ENCODE measurements at regions not wholly inside any gene's neighbourhood (a gene's known extent, or its start where the extent isn't known, plus 50 kb on each side); places are given as distances from the start of the nearest gene placed in this dataset.

- no peak for DNase-seq
Measured at GRCh38 chr13:85278851-85279250, 520.4 kb downstream of the SLITRK6 start.

DNA sequence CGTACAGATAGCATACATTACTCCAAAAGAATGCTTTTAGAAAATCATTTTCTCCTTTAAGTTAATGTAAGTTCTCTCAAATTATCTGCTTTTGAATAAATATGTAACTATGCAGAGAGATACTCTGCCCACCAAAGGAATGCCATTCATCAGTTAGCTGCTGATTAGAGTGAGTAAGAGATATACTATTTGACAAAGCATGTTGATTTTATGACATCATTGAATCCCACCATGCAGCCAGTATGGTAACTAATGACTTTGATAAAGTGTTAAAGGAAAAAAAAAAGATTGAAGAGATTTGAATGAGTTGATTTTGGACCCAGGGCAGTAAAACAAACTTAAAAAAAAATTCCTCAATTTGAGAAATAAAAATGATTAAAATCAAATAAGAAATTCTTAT lies 521.5 kb downstream of the SLITRK6 start:
- DNase-seq: no peak

GRCh38 chr13:85266771-85267170 lies 532.4 kb downstream of the SLITRK6 start:
- DNase-seq: no peak

DNA sequence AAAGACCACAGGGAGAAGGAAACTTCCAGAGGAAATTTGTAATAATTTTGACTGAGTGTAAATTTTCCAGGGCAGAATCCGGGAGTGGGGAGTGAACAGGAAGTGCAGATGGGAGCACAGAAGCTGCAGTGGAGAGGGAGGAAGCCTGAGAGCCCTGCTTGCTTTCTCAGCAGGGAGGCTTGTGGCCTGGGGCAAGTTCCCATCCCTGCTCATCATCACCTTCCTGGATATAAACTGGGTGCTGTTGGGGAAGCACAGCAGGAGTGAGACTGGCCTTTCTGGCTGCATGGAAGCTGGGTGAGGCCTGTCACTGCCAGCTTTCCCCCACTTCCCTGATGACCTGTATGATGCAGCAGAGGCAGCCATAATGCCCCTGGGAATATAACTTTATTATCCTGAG lies 532.9 kb downstream of the SLITRK6 start:
- DNase-seq: no peak

DNA sequence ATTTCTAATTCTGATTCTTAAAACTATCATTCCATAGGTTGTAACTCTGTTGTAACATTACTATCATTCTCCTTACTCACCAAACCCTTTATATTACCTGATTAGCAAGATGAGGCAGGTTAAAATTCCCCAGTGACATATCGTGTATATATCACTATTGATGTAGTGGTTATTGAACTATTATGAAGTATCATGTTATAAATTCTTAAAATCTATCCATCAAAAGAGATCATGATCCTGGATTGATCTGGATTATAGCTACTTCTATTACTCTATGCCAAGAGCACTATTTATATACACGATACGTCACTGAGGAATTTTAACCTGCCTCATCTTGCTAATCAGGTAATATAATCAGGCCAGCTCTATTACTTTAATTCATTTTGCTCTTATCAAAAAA lies 533.9 kb downstream of the SLITRK6 start:
- DNase-seq: no peak

DNA sequence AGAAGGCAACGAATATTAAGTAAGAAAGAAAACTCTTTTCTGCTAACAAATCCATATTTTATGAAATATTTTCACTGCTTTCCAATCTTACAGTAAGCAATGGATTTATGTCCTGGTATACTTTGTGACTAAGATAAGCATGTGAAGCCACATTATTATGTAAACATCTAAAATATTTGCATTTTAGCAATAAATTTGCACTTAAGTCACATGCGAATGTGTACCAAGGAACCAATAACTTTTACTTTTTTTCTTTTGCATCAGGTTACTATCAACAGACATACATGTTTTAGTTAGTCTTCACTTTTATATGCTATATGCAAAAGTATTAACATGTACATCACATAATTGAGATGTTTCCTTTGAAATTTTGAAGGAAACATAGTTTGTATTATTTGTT lies 536.7 kb downstream of the SLITRK6 start:
- DNase-seq: no peak

DNA sequence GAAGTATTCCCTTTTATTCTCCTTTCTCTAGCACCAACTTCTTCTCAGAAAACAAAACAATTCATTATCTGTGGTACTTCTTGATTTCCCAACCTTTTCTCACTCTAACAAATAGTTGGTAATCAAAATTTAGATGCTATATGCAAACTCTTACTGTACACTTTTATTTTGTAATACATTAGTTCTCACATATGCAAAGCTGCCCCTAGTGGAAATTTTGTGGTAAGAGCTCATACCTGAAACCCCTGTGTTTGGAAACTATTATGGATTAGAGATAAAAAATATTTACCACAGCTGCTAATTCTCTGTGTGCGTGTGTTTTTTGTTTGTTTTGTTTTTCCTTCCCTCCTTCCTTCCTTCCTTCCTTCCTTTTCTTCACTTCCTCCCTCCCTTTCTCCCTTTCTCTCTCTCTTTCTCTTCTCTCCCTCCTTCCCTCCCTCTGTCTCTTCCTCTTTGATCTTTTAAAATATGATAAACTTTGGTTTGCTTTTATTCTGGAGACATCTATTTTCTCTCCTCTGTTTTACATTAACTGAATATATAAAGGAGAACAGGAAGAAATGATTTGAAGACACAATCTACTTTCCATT lies 537.4 kb downstream of the SLITRK6 start:
- DNase-seq: no peak

DNA sequence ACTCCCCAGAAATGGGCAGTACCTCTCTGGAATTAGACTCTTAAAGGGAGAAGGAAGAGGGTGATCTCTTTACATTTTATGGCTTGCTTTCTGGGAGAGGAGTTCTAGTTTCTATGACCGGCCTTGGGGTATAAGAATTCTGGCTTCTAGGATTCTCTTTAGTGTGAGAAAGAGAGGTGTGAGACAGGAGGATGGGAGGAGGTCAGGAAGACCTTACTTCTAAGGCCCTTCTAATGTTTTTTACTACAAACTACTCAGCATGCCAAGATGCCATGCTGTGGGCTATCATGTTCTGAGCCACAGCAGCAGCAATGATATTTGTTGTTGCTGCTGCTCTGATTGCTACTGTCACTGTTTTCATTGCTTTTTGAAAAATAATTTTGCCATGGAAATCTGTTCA lies 538.3 kb downstream of the SLITRK6 start:
- no peak for DNase-seq

DNA sequence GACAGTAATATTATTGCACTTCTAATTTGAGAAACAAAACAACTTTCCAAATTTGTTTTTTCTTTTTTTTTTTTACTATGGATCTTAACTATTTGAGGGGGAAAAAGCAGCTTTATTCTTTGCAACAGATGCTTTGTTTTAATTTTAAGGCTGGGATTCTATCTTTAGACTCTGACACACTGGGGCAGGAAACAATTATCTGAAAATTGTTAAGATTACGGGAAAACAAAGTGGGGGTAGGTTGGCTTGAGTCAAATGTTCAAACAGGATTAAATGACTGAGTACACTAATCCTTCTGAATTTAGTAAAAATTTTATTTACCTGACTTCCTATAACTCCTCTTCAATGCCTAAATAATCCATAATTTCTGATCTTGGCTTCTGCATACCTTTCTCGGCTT lies 543.2 kb downstream of the SLITRK6 start:
- DNase-seq: no peak

- no peak for DNase-seq
Measured at GRCh38 chr13:85254641-85255040, 544.6 kb downstream of the SLITRK6 start.

- no peak for DNase-seq
Measured at GRCh38 chr13:85249151-85249550, 550.1 kb downstream of the SLITRK6 start.

GRCh38 chr13:85247780-85248179 lies 551.4 kb downstream of the SLITRK6 start:
- DNase-seq: no peak

- no peak for DNase-seq
Measured at GRCh38 chr13:85243831-85244230, 555.4 kb downstream of the SLITRK6 start.

- DNase-seq: no peak
Measured at GRCh38 chr13:85241060-85241459, 558.2 kb downstream of the SLITRK6 start.

GRCh38 chr13:85236413-85236812 lies 562.8 kb downstream of the SLITRK6 start:
- no peak for DNase-seq

GRCh38 chr13:85230691-85231093 lies 568.5 kb downstream of the SLITRK6 start:
- DNase-seq: no peak

GRCh38 chr13:85228692-85229091 lies 570.5 kb downstream of the SLITRK6 start:
- DNase-seq: no peak

DNA sequence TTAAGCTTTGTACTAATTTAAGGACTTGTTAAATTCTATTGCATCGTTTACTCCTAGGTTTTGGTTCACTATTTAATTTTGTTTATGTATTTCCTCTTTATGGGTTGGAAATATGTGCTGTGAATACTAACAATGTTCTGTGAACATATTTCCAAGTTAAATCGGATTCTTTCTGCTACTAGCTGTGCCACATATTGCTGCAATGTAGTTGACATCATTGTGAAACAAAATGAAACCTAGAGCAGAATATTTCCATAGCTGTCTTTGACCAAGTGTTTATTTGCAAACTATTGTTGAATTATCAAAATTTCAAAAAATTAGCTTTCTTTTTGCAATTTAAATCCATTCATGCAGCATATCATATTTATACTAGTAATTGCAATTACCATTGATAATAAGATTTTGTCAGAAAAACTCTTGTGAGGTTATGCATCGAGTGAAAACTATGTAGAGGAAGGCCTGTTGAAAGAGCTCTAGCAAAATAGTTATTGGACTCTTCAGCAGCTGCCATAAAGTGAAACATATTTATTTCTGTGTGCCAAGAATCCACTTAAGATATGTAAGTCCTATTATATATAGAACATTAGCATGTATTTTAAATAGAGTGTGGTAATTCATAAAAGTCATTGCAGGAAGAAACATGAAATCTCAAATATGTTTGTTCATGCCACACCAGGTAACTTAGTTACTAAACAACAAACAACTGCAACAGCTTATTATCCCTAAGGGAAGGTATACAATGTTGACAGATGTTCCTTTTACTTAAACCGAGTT lies 575.1 kb downstream of the SLITRK6 start:
- no peak for DNase-seq

GRCh38 chr13:85216576-85216975 lies 582.6 kb downstream of the SLITRK6 start:
- DNase-seq: no peak

DNA sequence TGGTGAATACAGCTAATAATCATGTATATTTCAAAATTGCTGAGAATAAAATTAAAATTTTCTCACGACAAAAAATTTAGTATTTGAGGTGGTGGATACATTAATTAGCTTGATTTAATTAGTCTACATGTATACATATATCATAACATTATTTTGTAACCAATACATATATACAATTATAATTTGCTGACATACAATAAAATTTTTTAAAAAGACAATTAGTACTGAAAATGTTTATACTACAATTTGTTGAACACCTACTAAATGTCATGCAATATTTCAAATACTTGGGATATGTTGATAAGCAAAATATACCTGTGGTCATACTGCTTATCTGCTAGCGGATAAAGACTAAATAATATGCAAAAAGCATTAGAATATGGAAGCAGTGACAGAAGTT lies 586.5 kb downstream of the SLITRK6 start:
- no peak for DNase-seq

DNA sequence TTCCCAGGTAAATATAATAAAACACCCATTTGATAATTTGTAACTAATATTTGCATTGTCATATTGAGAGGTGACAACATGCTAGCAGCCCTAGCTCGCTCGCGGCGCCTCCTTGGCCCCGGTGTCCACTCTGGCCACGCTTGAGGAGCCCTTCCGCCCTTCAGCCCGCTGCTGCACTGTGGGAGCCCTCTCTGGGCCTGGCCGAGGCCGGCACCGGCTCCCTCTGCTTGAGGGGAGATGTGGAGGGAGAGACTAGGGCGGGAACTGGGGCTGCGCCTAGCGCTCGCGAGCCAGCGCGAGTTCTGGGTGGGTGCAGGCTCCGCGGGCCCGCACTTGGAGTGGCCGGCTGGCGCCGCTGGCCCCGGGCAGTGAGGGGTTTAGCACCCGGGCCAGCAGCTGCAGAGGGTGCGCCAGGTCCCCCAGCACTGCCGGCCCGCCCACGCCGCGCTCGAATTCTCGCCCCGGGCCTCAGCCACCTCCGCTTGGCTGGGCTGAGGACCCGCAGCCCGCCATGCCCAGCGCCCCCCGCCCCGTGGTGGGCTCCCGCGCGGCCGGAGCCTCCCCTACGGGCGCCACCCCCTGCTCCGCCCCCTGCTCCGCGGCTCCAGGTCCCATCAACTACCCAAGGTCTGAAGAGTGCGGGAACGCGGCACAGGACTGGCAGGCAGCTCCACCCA lies 594.4 kb downstream of the SLITRK6 start:
- no peak for DNase-seq

DNA sequence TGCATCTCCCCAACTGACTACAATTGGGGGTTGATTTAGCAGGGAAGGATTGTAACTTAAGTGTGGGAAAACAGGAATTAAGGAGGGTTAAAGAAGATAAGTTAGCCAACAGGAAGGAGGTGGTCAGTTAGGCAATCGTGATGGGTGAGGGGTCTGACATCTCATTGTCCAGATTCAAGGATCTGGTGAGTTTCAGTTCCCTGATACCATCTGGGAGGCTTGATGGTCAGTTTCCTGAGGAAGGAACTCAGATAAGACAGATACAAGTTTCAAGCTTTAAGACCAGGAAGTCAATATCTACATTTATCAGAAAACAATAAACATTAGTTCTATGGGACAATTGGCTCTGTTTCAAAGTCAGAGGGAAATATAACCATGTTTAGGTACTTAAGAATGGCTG lies 601.8 kb downstream of the SLITRK6 start:
- no peak for DNase-seq

DNA sequence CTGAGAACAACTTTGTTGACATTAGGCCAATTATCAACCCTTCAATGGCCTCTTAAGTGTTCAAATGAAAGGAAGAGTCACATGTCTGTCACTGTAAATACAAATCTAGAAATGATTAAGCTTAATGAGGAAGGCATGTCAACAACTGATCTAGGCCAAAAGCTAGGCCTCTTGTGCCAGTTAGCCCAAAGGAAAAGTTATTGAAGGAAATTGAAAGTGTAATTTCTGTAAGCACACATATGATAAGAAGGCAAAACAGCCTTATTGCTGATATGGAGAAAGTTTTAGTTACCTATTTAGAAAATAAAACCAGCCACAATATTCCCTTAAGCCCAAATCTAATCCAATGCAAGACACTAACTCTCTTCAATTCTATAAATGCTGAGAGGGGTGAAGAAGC lies 604.7 kb downstream of the SLITRK6 start:
- no peak for DNase-seq

DNA sequence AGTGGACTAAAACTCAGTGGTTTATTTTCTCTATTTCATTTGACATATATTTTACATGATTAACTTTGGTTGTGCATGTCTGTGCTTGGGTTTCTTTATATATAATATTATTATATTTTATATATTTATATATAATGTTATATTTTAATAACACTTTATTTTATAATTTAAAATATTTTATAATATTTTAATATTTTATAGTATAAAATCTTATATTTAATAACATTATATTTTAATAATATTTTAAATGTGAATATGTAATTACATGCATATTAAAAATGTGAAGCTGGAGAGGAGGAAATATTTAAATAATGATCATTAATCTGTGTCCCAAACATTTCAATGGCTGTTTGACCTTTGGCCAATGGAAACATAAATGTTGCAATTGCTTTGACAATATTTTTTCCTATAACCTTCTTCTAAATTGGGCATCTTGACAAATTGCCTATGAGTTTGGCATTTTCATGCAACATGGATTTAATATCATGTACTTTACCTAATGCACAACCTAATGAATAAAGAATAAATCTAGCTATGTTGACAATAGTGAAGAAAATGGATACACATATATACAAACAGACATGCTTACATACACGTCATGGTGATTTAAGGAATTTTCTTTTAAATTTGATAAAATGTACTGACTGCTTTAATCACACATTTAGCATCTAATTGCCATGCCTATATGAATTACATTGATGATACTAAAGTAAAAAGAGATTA lies 607.1 kb downstream of the SLITRK6 start:
- DNase-seq: no peak
